H54 (cell line): ENCODE measurements at regions not wholly inside any gene's neighbourhood (a gene's known extent, or its start where the extent isn't known, plus 50 kb on each side); places are given as distances from the start of the nearest gene placed in this dataset.

Experiments
- DNase-seq: peaks from one replicate; pipeline ENCODE4 v3.0.0; 2011; ENCODE audit warnings: low spot score, mixed read lengths; ENCODE audit not compliant: insufficient read length
- FAIRE-seq: peaks from 3 replicates; lab custom pipeline; 2011; peaks lifted over from hg19 to GRCh38; lab: Jason Lieb, UNC
- POLR2A ChIP-seq: IDR thresholded peaks from 2 replicates; pipeline ENCODE4 v1.6.1; 2011; ENCODE audit warnings: low read depth, mild to moderate bottlenecking, low read length

- no peak for TF ChIP-seq POLR2A
- DNase-seq (no peak), FAIRE-seq (no peak)
These were observed 118.6 kb upstream of the ADGRF1 start for GRCh38 chr6:47160702-47161101.

- no peak for TF ChIP-seq POLR2A
- FAIRE-seq (no peak), DNase-seq (no peak)
These were observed 117.6 kb upstream of the ADGRF1 start for GRCh38 chr6:47159763-47160162.

- DNase-seq (no peak), FAIRE-seq (no peak)
- no peak for TF ChIP-seq POLR2A
These were observed 115.6 kb upstream of the ADGRF1 start for GRCh38 chr6:47157653-47158219.

GRCh38 chr6:47157063-47157462 lies 114.9 kb upstream of the ADGRF1 start:
- DNase-seq, result no peak
- TF ChIP-seq POLR2A, result no peak
- FAIRE-seq, result no peak

- DNase-seq (no peak), FAIRE-seq (no peak)
- no peak for TF ChIP-seq POLR2A
These were observed 114.1 kb upstream of the ADGRF1 start for GRCh38 chr6:47156196-47156595.

- no peak for DNase-seq
- no peak for FAIRE-seq
- TF ChIP-seq POLR2A, result no peak
These were observed 111.2 kb upstream of the ADGRF1 start for GRCh38 chr6:47153404-47153755.

GRCh38 chr6:47152666-47153403 lies 110.7 kb upstream of the ADGRF1 start:
- FAIRE-seq, result no peak

GRCh38 chr6:47151232-47151898 lies 109.2 kb upstream of the ADGRF1 start:
- FAIRE-seq (no peak), DNase-seq (no peak)
- TF ChIP-seq POLR2A, result no peak

More at GRCh38 chr6:47152666-47153403, 110.7 kb upstream of the ADGRF1 start:
- no peak for TF ChIP-seq POLR2A
- peak; percentile 57 for DNase-seq

GRCh38 chr6:47149554-47149953 lies 107.4 kb upstream of the ADGRF1 start:
- no peak for TF ChIP-seq POLR2A
- DNase-seq, result no peak
- FAIRE-seq, result no peak

- FAIRE-seq (no peak), DNase-seq (no peak)
- TF ChIP-seq POLR2A, result no peak
These were observed 106.9 kb upstream of the ADGRF1 start for GRCh38 chr6:47149066-47149465.

- DNase-seq (no peak), FAIRE-seq (no peak)
- TF ChIP-seq POLR2A, result no peak
These were observed 105.8 kb upstream of the ADGRF1 start for GRCh38 chr6:47147836-47148344.

- no peak for TF ChIP-seq POLR2A
- no peak for FAIRE-seq
- no peak for DNase-seq
These were observed 105.1 kb upstream of the ADGRF1 start for GRCh38 chr6:47147175-47147727.

GRCh38 chr6:47146431-47147174 lies 104.5 kb upstream of the ADGRF1 start:
- TF ChIP-seq POLR2A, result no peak
- FAIRE-seq (no peak), DNase-seq (no peak)

GRCh38 chr6:47145212-47145611 lies 103.1 kb upstream of the ADGRF1 start:
- FAIRE-seq (no peak), DNase-seq (no peak)
- TF ChIP-seq POLR2A, result no peak
